ENCODE measurements at regions not wholly inside any gene's neighbourhood (a gene's known extent, or its start where the extent isn't known, plus 50 kb on each side); places are given as distances from the start of the nearest gene placed in this dataset.

- TF ChIP-seq CTCF (conservative IDR thresholded peaks at IDR 0.05; ENCODE audit: low read depth, low read length), result no peak
- TF ChIP-seq POLR2A (IDR thresholded peaks at IDR 0.05; ENCODE audit: low read depth, low read length), result no peak
- TF ChIP-seq CEBPB (IDR thresholded peaks at IDR 0.05; ENCODE audit: low read depth, low read length), result no peak
- TF ChIP-seq ELK1 (IDR thresholded peaks at IDR 0.05; ENCODE audit: borderline replicate concordance, low read depth, low read length), result no peak
Measured at GRCh38 chr18:76708071-76708721, 114.2 kb upstream of the ZNF236 start.

Measured in IMR-90 (cell line).